ENCODE measurements at regions not wholly inside any gene's neighbourhood (a gene's known extent, or its start where the extent isn't known, plus 50 kb on each side); places are given as distances from the start of the nearest gene placed in this dataset.
A peak's percentile ranks its signal among the peaks of the same experiment; 100 is the strongest.

DNA sequence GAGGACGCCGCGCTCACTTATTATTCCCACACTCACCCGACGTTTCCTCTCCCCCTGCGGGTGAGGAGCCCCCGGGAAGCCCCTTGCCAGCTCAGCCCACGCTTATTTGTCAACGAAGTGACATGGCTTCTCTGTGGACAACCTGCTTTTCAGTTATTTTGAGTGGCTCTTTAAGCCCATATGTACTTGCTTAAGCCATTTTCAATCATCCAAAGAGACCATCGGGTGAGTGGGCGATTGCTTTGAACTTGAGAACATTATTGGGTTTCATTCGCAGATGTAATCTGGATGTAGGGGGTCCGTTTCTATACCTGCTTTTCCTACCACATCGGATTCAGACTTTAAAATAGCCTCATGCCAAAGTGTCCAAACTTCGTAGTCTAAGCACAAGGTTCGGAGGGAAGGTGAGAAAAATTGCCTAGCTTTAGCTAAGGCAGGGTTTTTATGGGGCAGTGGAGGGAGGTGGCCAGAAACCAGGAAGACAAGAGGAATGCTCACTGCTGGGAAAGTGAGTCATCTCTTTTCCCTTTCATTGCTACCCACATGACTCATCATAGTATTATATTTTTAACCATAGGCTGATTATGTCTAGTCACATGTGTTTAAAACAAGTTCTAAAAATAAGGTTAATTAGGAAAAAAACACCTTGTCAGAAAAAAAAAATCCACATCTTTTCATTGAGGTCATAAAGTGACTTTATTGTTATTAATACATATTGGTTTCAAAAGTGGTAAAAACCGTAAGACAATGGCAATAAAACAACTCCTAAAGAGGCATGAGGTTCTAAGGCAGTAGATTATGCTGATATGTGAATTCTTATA lies 773.1 kb upstream of the NR2F2 start:
- Mint-ChIP-seq H3K9me3 (no peaks in the 10 kb centered on the region), H3K36me3 (no peaks in the 10 kb centered on the region), H3K27ac (peak overlapping the region; percentile 57), H3K4me3 (no peak overlapping the region), H3K4me1 (no peaks in the 10 kb centered on the region), H3K27me3 (peaks cover 30% of the 10 kb centered on the region)

DNA sequence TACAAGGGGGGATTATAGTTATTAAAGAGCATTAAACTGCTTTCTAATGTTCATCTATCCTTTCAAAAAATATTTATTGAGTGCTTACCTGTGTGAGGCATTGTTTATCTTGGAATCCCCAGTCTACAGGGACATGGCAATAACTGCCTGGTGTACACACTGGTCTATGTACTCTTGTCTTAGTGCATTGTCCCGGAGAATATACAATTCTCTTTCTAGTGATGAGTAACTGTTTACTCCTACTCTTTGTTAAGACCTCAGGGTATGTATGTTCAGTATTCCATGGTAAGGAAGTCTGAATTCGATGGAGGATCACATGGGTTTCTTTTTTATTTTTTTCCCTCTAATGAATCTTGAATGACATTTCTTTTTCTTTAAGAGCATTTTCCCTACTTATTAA lies 772.4 kb upstream of the NR2F2 start:
- Mint-ChIP-seq H3K27ac (no peak overlapping the region), H3K9me3 (no peaks in the 10 kb centered on the region), H3K36me3 (no peaks in the 10 kb centered on the region), H3K4me3 (no peak overlapping the region), H3K4me1 (no peaks in the 10 kb centered on the region), H3K27me3 (peaks cover 30% of the 10 kb centered on the region)

DNA sequence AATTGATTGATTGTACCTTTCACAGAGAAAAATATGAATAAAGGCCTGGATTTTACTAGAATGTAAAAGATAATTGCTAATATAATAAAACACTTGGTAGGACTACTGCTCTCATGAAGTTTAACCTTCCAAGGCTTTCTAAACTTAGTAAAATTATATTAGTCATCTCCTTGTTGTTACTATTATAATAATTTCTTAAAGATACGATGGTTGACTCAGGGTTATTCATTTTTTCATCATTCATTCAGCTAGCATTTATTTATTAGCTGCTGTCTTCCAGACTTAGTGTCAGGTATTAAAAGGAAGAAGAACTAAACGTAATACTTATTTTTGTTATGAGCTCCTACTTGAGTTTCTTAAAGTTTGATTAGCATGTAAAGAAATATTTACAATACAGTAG lies 771.6 kb upstream of the NR2F2 start:
- H3K36me3 Mint-ChIP-seq: no peaks in the 10 kb centered on the region
- H3K27ac Mint-ChIP-seq: no peak overlapping the region
- H3K27me3 Mint-ChIP-seq: peaks cover 29% of the 10 kb centered on the region
- no peaks in the 10 kb centered on the region for H3K4me1 Mint-ChIP-seq
- H3K9me3 Mint-ChIP-seq: no peaks in the 10 kb centered on the region
- no peak overlapping the region for H3K4me3 Mint-ChIP-seq

DNA sequence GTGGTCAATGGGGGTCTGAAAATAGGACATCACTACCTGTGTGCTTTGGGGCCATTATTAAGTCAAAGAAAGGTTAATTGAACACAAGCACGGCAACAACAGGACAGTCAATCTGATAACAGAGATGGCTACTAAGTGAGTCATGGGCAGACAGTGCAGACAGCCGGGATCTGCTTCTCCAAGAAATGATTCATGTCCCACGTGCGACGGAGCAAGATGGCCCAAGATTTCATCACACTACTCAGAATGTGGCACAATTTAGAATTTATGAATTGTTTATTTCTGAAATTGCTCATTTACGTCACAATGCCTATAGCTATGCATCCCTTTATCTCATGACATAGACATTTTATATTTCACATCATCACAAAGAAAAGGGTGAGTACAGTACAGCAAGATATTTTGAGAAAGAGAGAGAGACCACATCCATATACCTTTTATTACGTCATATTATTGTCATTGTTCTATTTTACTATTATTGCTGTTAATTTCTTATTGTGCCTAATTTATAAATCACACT lies 770.6 kb upstream of the NR2F2 start:
- Mint-ChIP-seq H3K27me3 (peaks cover 26% of the 10 kb centered on the region), H3K27ac (no peak overlapping the region), H3K4me1 (no peaks in the 10 kb centered on the region), H3K4me3 (no peak overlapping the region), H3K36me3 (no peaks in the 10 kb centered on the region), H3K9me3 (no peaks in the 10 kb centered on the region)

DNA sequence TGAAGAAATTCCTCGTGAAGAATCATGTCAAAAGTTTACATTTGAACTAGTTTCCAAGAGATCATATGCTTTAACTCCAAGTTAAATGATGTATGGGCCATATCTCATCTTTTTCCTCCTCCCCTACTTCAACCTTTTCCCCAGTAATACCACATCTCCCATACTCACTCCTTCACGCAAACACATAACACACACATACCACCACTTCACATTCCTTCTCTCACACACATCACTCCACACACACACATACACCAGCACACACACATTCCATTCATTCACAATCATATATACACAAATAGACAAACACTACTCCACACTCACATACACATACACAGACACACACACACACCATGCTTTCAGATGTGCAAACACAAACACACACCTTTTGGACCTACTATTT lies 769.0 kb upstream of the NR2F2 start:
- H3K4me3 Mint-ChIP-seq: no peak overlapping the region
- peaks cover 20% of the 10 kb centered on the region for H3K27me3 Mint-ChIP-seq
- no peaks in the 10 kb centered on the region for H3K36me3 Mint-ChIP-seq
- H3K9me3 Mint-ChIP-seq: no peaks in the 10 kb centered on the region
- no peaks in the 10 kb centered on the region for H3K4me1 Mint-ChIP-seq
- H3K27ac Mint-ChIP-seq: no peak overlapping the region

DNA sequence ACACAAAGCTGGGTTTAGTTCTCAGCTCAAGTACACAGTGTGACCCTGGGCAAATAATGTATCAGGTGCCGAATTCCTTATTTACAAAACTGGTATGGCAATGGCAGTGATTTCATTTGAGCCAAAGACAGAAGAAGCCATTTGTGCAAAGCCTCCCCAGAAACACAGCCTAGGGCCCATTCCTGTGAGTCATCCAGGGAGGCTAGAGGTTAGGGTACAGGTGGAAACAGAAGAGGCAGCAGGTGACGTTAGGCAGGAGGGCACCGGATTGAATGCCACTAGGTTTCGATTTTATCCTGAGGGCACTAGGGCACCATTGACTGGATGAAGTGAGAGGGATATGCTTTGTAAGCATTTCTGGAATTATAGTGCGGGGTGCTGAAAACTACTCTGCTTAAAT lies 766.9 kb upstream of the NR2F2 start:
- H3K4me3 Mint-ChIP-seq: no peak overlapping the region
- peaks cover 8% of the 10 kb centered on the region for H3K27me3 Mint-ChIP-seq
- no peak overlapping the region for H3K27ac Mint-ChIP-seq
- H3K36me3 Mint-ChIP-seq: no peaks in the 10 kb centered on the region
- no peaks in the 10 kb centered on the region for H3K9me3 Mint-ChIP-seq
- no peaks in the 10 kb centered on the region for H3K4me1 Mint-ChIP-seq

DNA sequence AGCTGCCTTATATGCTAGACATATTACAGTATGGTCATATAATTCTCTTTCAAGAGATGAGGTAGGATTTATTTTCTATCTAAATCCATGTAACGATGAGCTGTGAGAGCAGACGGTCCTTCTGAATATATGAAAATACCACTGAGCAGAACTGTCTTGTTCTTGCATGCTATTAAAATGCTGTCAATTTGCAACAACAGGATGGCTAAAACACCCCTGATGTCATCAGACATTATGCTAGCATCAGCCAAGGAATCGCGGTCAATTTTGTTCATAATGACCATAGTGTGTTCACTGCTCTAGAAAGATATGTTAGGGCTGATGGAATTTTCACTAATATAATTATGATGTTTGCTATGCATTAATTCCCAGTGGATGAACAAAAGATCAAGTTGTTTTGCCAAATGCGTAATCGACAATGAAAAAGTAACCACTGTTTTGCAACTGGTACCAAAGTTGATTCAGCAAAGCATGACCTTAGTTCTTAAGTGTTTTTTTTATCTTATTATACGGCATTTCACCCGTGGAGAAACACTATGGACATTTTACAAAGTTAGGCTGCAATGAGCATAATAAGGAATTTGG lies 765.4 kb upstream of the NR2F2 start:
- no peak overlapping the region for H3K27ac Mint-ChIP-seq
- H3K36me3 Mint-ChIP-seq: no peaks in the 10 kb centered on the region
- H3K9me3 Mint-ChIP-seq: no peaks in the 10 kb centered on the region
- no peak overlapping the region for H3K4me3 Mint-ChIP-seq
- H3K27me3 Mint-ChIP-seq: peaks cover 6% of the 10 kb centered on the region
- H3K4me1 Mint-ChIP-seq: no peaks in the 10 kb centered on the region

DNA sequence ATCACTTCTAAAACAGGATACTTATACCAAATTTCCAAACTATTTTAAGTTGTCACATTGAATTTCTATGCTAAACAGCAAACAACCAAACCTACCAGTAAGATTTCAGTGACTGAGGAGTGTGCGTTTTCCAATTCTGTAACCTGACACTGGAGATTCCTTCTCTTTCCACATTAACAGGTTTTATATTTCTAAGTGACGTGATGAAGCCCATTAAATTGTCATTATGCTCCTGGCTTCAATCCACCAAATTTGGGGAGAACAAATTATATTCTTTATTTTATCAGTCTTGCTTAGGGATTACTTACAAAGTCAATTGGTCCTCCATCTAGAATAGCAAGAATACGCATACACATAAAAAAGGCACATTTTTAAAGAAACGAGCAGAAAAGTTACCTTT lies 764.8 kb upstream of the NR2F2 start:
- Mint-ChIP-seq H3K4me1 (no peaks in the 10 kb centered on the region), H3K36me3 (no peaks in the 10 kb centered on the region), H3K9me3 (no peaks in the 10 kb centered on the region)

DNA sequence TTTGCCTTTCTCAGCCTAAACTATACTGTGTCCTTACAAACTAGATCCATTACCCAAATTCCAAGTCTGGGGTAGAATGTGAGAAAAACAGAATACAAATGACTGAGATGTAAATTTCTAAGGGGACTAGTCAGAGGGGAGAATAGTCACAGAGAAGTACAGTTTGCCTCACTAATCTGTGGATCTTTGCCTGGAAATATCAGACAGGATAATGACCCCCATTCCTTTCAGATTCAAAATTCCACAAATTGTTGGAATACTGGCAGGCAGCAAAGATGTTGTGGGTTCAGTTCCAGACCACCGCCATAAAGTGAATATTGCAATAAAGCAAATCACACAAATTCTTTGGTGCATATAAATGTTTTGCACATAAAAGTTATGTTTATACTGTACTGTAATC lies 762.8 kb upstream of the NR2F2 start:
- peaks cover 6% of the 10 kb centered on the region for H3K27me3 Mint-ChIP-seq
- H3K36me3 Mint-ChIP-seq: peaks cover 2% of the 10 kb centered on the region
- H3K9me3 Mint-ChIP-seq: peaks cover 7% of the 10 kb centered on the region
- no peak overlapping the region for H3K27ac Mint-ChIP-seq
- H3K4me3 Mint-ChIP-seq: no peak overlapping the region
- no peaks in the 10 kb centered on the region for H3K4me1 Mint-ChIP-seq

More for the DNA sequence above, 764.8 kb upstream of the NR2F2 start:
- Mint-ChIP-seq H3K4me3 (no peak overlapping the region), H3K27ac (no peak overlapping the region), H3K27me3 (peaks cover 6% of the 10 kb centered on the region)

DNA sequence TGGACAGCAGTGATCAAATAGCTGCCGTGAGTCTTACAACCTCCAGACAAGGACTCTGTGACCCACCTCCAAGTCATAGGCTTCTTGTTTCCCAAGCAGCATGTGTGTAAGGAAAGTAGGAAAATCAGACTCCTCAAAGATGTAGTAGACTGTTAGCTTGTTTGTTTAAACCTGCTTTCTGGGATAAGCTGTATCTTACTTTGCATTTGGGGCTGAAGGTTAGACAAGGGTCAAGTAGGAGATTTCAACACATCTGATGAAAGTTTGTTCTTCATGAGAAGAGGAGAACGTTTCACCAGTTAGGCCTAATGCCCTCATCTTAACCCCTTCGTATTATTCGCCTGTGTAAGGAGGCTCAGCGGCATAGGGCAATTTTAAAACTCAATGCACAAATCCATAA lies 756.4 kb upstream of the NR2F2 start:
- peaks cover 2% of the 10 kb centered on the region for H3K36me3 Mint-ChIP-seq
- no peak overlapping the region for H3K4me3 Mint-ChIP-seq
- H3K4me1 Mint-ChIP-seq: no peaks in the 10 kb centered on the region

DNA sequence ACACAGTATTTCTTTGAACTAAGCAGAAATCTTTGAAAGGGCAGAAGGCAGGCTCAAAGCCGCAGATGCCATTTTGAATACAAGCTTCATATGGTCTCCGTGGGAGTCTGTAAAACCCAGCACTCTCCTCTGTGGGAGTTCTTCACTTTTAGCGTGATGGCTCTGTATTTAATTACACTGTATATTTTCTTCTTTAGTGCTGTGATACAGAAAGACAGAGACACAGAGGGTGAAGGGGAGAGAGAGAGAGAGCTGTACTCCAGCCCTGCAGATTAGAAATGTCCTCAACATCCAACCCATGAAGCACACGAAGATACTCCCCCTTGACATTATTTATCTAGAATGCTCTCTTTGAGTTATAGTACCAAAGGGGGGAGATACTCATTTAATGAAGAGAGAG lies 752.6 kb upstream of the NR2F2 start:
- H3K4me3 Mint-ChIP-seq: no peak overlapping the region
- peaks cover under 1% of the 10 kb centered on the region for H3K9me3 Mint-ChIP-seq
- no peak overlapping the region for H3K27ac Mint-ChIP-seq
- no peaks in the 10 kb centered on the region for H3K36me3 Mint-ChIP-seq
- H3K27me3 Mint-ChIP-seq: peaks cover 13% of the 10 kb centered on the region
- no peaks in the 10 kb centered on the region for H3K4me1 Mint-ChIP-seq

More for the DNA sequence above, 756.4 kb upstream of the NR2F2 start:
- peaks cover 10% of the 10 kb centered on the region for H3K9me3 Mint-ChIP-seq
- no peak overlapping the region for H3K27ac Mint-ChIP-seq
- H3K27me3 Mint-ChIP-seq: peaks cover 15% of the 10 kb centered on the region

DNA sequence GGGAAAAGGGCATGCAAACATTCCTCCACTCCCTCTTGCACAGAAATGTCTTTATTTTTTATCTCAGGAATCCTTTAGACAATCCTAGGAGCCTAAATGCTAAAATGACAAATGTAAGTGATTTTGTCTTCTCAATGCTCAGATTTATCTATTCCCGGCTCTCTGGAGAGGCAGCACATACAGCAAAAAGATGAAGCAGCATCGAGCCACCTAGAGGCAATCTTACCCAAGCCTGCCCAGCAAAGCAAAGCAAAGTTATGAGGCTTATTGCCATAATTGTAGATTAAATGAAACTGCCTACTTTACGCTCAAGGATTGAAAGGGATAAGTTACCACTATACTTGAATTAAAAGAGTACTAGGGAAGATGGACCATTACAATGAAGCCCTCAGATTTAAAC lies 750.4 kb upstream of the NR2F2 start:
- Mint-ChIP-seq H3K4me1 (no peaks in the 10 kb centered on the region), H3K4me3 (no peak overlapping the region), H3K9me3 (peaks cover 7% of the 10 kb centered on the region), H3K36me3 (no peaks in the 10 kb centered on the region), H3K27me3 (peaks cover 9% of the 10 kb centered on the region), H3K27ac (no peak overlapping the region)

DNA sequence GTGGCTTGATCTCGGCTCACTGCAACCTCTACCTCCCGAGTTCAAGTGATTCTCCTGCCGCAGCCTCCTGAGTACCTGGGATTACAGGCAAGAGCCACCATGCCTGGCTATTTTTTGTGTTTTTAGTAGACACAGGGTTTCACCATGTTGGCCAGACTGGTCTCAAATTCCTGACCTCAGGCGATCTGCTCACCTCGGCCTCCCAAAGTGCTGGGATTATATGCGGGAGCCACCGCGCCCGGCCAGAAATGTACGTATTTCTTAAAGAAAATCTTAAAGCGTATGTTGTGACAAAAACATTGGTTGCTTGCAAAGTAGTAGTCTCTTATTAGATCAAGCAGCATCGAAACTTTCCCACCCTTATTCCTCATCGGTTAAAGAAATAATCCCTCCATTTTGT lies 748.9 kb upstream of the NR2F2 start:
- Mint-ChIP-seq H3K9me3 (peaks cover 8% of the 10 kb centered on the region), H3K27ac (no peak overlapping the region), H3K27me3 (peaks cover 7% of the 10 kb centered on the region), H3K4me3 (no peak overlapping the region), H3K36me3 (no peaks in the 10 kb centered on the region), H3K4me1 (no peaks in the 10 kb centered on the region)

DNA sequence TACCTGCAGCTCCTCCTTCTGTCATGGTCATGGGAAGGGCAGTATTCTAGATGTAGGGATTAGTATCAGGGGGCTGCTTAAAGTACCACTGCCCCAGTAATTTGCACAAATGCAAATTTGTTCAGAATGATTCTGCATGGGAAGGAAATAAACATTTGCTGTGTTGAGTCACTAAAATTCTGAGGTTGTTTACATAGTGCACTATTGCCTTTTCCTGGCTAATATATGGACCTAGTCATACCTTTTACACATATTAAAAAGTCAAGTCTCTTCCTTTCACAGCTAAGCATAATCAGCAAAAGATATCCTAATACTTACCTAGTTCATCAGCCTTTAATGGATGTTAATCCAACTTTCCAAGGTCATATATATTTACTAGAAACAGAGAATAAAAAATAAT lies 746.4 kb upstream of the NR2F2 start:
- Mint-ChIP-seq H3K27ac (no peak overlapping the region), H3K4me1 (no peaks in the 10 kb centered on the region), H3K9me3 (peaks cover 8% of the 10 kb centered on the region), H3K4me3 (no peak overlapping the region), H3K36me3 (no peaks in the 10 kb centered on the region), H3K27me3 (no peaks in the 10 kb centered on the region)

DNA sequence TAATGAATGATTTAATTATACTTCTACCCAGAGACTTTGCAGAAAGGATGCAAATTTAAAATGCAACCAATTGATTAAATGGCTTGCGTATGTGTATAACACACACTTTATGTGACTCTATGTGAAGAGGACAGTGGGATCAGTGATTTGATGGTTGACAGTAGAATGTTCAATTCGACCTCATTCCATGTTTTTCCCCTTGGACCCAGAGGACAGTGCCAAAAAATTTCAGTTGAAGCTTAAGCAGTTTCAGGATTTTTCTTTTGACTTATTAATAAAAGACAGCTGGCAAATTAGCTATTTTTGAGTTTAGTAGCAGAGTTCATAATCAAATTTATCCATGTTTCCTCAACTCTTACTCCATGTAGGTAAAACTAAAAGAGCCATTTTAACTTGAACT lies 742.4 kb upstream of the NR2F2 start:
- Mint-ChIP-seq H3K27me3 (no peaks in the 10 kb centered on the region), H3K27ac (no peak overlapping the region), H3K36me3 (no peaks in the 10 kb centered on the region), H3K4me3 (no peak overlapping the region), H3K9me3 (peaks cover 8% of the 10 kb centered on the region), H3K4me1 (no peaks in the 10 kb centered on the region)

DNA sequence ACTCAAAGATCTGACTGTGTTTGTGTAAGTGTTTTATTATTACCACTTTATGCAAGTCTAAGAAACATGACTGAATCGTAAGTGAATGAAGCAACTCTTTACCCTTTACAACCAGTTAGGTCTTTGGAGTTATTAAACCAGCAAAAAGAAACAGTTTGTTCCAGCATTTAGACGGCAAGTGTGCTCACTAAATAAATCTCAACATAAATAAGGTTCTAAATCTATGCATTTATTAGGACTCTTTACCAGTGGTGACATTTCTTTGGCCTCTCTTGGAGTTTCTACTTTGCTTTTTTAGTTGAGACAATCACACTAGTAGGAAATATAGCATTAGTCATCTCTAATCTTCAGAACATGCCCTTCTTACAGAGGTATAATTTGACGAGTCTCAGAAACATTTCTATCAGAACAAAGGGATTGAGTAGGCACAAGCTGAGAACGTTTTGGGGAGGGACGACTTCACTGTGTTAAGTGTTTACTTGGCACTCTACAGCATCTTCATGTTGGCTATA lies 739.9 kb upstream of the NR2F2 start:
- H3K27me3 Mint-ChIP-seq: peaks cover 6% of the 10 kb centered on the region
- no peak overlapping the region for H3K27ac Mint-ChIP-seq
- H3K9me3 Mint-ChIP-seq: no peaks in the 10 kb centered on the region
- H3K36me3 Mint-ChIP-seq: no peaks in the 10 kb centered on the region
- no peaks in the 10 kb centered on the region for H3K4me1 Mint-ChIP-seq
- H3K4me3 Mint-ChIP-seq: no peak overlapping the region
